Thymus (tissue), 11 donors: ENCODE measurements at regions not wholly inside any gene's neighbourhood (a gene's known extent, or its start where the extent isn't known, plus 50 kb on each side); places are given as distances from the start of the nearest gene placed in this dataset.
A peak's percentile ranks its signal among the peaks of the same experiment; 100 is the strongest.

Source experiments
- DNase-seq, 9 donors: peaks; one replicate each; pipeline ENCODE4 v3.0.0-alpha.2; 2013; ENCODE audit warnings: low spot score in 9 of 9, low read depth in 6 of 9, missing footprints in 1 of 9
- H3K27ac ChIP-seq, 2 donors: one replicate each; pipeline ENCODE4 v1.5.1; 2013; ENCODE audit warnings: control low read depth in 1 of 2, low read depth in 1 of 2, low read length in 1 of 2, mild to moderate bottlenecking in 1 of 2, moderate library complexity in 1 of 2
- H3K27me3 ChIP-seq, 2 donors: one replicate each; pipeline ENCODE4 v1.5.1; 2013; ENCODE audit warnings: low read length in 1 of 2; ENCODE audit not compliant: control insufficient read depth in 2 of 2, insufficient read depth in 1 of 2
- H3K36me3 ChIP-seq, 2 donors: one replicate each; pipeline ENCODE4 v1.5.1; 2013; ENCODE audit warnings: low read length in 1 of 2, mild to moderate bottlenecking in 1 of 2, moderate library complexity in 1 of 2; ENCODE audit not compliant: control insufficient read depth in 2 of 2, insufficient read depth in 2 of 2
- H3K4me1 ChIP-seq, 2 donors: one replicate each; pipeline ENCODE4 v1.5.1; 2013; ENCODE audit warnings: low read length in 2 of 2; ENCODE audit not compliant: control insufficient read depth in 2 of 2, insufficient read depth in 2 of 2
- H3K4me3 ChIP-seq, 2 donors: one replicate each; pipeline ENCODE4 v1.5.1; 2013; ENCODE audit warnings: low read length in 2 of 2, control low read depth in 1 of 2, mild to moderate bottlenecking in 1 of 2
- H3K9me3 ChIP-seq, 2 donors: one replicate each; pipeline ENCODE4 v1.5.1; 2013; ENCODE audit warnings: low read length in 1 of 2, mild to moderate bottlenecking in 1 of 2; ENCODE audit not compliant: control insufficient read depth in 2 of 2, insufficient read depth in 1 of 2
- WGBS: extraction: QIAGEN DNeasy Blood & Tissue Kit; methylation state at CpG from one replicate; pipeline ENCODE4 v1.1.7; 2013; 5-methylcytosine and 5-hydroxymethylcytosine counted together
- donor health status: healthy.

DNA sequence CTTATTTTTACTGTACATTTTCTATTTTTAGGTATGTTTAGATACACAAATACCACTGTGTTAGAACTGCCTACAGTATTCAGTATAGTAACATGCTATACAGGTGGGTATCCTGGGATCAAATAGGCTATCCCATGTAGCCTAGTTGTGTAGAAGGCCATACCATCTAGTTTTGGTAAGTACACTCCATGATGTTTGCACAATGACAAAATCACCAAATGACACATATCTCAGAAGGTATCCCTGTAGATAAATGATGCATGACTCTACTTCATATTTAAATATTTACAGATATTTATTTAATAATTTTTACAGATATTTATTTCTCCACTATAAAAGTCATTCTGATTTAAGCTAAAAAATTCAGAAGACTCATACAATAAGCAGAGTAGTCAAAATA, 233.8 kb upstream of the OSR1 start:
- Histone ChIP-seq H3K27ac (no peak overlapping the region), H3K27me3 (no peaks in the 10 kb centered on the region), H3K9me3 (no peaks in the 10 kb centered on the region), H3K36me3 (no peaks in the 10 kb centered on the region), H3K4me3 (no peak overlapping the region), H3K4me1 (no peaks in the 10 kb centered on the region)
- no peak for DNase-seq

DNA sequence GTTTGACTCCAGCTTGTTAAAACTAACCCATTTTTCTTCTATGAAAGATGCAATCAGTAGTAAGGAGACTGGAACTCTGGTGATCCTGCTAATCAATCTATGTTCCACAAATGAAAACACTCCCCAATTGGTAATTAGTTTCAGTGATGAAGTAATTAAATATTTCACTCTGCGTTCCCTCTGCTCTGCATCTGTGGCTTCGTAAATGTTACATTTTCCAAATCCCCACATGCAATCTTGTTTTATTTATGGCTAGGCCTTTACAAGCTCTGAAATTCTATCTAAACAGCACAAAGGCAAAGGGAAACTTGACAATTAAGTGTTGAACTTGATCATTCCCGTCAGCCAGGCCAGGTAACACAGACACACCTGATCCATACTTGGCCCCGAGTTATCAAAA, 231.4 kb upstream of the OSR1 start:
- Histone ChIP-seq H3K4me3 (no peak overlapping the region), H3K9me3 (no peaks in the 10 kb centered on the region), H3K27ac (no peak overlapping the region), H3K36me3 (no peaks in the 10 kb centered on the region), H3K4me1 (no peaks in the 10 kb centered on the region), H3K27me3 (no peaks in the 10 kb centered on the region)
- 88% methylated on average over 4 of the region's 4 CpGs for WGBS
- DNase-seq: no peak

DNA sequence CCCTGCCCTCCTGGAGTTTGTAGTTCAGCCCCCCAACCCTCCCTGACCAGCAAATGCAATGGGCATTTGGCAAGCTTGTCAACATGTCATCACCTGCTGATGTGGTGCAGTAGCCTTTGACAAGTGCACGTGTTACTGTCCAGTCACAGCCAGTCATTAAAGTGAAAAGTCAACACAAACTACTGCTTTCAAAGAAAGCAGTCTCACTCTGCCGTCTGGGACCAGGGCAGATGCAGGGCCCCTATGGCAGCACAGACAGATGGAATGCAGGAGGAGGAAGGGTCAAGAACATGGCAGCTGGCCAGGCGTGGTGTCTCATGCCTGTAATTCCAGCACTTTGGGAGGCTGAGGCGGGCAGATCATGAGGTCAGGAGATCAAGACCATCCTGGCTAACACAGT, 222.4 kb upstream of the OSR1 start:
- Histone ChIP-seq H3K4me3 (no peak overlapping the region), H3K9me3 (no peaks in the 10 kb centered on the region), H3K27me3 (no peaks in the 10 kb centered on the region), H3K27ac (no peak overlapping the region), H3K4me1 (no peaks in the 10 kb centered on the region), H3K36me3 (no peaks in the 10 kb centered on the region)
- DNase-seq: no peak
- 93% methylated on average over 4 of the region's 4 CpGs for WGBS

DNA sequence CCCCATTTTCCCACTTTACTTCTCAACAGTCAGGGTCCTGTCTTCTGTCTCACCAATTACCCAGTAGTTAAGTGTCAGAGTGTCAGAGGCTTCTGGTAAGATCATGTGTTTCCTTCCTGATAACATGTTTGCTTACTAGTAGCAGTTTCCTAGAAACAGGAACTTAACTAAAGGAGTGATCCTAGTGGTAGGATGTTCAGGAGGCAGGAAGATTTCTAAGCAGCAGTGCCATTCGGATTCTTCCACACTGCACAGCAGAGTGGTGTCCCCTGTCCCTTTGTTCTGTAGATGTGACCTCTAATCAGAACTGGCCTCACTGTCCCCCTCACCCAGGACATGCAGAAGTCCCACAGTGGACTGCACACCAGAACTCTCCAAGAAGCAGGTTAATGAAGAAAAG, 221.8 kb upstream of the OSR1 start:
- WGBS: 17% methylated on average over 1 of the region's 1 CpG
- Histone ChIP-seq H3K4me1 (no peaks in the 10 kb centered on the region), H3K9me3 (no peaks in the 10 kb centered on the region), H3K36me3 (no peaks in the 10 kb centered on the region), H3K27me3 (no peaks in the 10 kb centered on the region), H3K27ac (no peak overlapping the region), H3K4me3 (no peak overlapping the region)
- DNase-seq: no peak

DNA sequence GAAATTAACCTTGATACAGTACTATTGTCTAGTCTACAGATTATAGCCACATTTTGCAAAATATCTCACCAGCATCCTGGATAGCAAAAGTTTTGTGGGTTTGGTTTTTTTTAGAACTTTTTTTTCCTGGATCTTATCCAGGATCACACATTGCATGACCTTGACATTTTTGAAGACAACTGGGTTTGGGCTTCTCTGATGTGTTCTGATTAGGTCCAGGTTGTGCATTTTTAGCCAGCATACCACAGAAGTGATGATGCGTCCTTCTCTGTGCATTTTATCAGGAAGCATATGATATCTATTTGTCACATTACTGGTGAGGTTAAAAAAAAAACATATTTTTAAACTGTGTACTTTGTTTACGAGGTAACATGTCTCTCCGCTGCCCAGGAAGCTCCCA, 221.0 kb upstream of the OSR1 start:
- Histone ChIP-seq H3K9me3 (no peaks in the 10 kb centered on the region), H3K4me3 (no peak overlapping the region), H3K36me3 (no peaks in the 10 kb centered on the region), H3K27ac (no peak overlapping the region), H3K4me1 (no peaks in the 10 kb centered on the region), H3K27me3 (no peaks in the 10 kb centered on the region)
- no peak for DNase-seq
- WGBS: 77% methylated on average over 3 of the region's 3 CpGs

DNA sequence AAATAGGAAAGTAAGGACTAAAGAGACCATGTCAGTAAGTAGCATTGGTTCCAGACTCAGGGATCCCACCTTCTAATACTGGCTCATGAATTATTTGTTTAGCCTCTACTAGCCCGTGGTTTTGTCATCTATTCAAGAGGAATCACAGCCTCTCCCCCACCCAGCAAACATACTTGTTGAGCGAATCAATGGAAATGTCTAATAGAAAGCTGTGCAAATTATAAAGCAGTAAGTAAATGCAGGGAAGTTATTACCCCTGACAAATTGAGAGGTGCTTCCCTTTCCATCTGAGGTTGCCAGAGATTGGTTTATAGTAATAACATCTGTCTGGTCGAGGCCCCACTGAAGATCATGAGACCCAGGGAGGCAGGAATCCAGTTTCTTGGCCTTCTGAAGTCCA, 219.3 kb upstream of the OSR1 start:
- H3K9me3 ChIP-seq: no peaks in the 10 kb centered on the region
- no peaks in the 10 kb centered on the region for H3K27me3 ChIP-seq
- 66% methylated on average over 3 of the region's 3 CpGs for WGBS
- H3K4me1 ChIP-seq: no peaks in the 10 kb centered on the region
- no peaks in the 10 kb centered on the region for H3K36me3 ChIP-seq
- DNase-seq: no peak
- no peak overlapping the region for H3K27ac ChIP-seq
- H3K4me3 ChIP-seq: no peak overlapping the region

DNA sequence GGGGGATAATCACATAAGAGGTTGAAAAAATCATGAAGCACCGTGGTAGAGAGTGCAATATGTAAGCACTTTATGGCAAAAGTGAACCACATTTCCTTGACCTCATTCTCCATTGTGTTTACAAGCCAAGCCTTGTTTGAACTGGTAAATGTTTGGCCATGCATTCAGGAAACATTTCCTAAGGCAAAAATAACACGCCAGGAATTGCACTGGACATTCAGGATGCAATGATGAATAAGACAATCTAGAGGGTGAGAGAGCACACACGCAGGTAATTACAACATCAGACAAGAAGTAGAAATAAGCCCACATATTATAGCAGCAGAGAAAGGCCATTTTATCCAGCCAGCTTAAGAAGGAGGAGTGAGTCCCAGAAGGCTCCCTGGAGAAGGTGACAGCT, 218.0 kb upstream of the OSR1 start:
- Histone ChIP-seq H3K9me3 (no peaks in the 10 kb centered on the region), H3K4me1 (no peaks in the 10 kb centered on the region), H3K4me3 (no peak overlapping the region), H3K36me3 (no peaks in the 10 kb centered on the region), H3K27me3 (no peaks in the 10 kb centered on the region), H3K27ac (no peak overlapping the region)
- 80% methylated on average over 3 of the region's 3 CpGs for WGBS
- no peak for DNase-seq

DNA sequence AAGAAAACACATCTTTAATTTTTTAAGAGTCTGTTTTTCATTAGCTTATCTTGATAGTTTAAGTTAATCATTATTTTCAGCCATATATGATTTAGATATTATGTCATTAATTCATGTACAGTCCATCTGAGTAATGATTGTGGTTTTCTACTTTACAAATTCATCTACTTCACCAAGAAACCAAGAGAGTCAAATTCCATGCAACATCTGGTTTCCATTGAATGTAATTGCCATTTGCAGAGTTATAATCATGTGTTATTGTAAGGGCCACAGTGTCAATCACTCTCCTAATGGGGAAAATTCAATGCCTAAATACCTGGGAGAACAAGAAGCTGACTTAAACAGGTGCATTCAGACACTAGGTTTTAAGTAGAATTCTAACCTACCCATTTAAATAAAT, 217.2 kb upstream of the OSR1 start:
- no peak overlapping the region for H3K27ac ChIP-seq

DNA sequence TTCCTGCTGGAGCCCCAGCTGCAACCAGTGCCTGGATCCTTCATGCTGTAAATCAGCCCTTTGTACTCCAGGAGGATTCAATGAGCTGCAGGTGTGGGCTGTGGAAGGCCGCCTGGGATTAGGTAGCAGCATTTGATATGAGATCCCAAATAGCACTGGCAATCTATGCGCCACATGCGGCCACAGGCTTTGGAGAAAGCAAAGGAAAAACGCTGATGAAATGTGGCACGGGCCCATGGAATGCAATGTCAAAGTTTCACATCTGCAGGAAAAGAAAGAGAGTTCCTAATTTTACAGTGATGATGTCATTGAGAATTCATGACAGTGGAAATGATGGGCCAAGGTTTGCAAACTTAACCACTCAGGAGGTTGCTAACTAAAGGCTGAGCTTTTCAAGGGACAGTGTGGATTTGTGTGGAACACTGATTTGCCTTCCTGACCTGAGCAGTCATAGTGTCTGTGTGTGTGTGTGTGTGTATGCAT, 216.4 kb upstream of the OSR1 start:
- H3K4me3 ChIP-seq: no peak overlapping the region
- 48% methylated on average over 5 of the region's 5 CpGs for WGBS
- H3K36me3 ChIP-seq: no peaks in the 10 kb centered on the region
- no peaks in the 10 kb centered on the region for H3K4me1 ChIP-seq
- H3K9me3 ChIP-seq: no peaks in the 10 kb centered on the region
- H3K27me3 ChIP-seq: no peaks in the 10 kb centered on the region
- peak in 1 of 9 donors; percentile 5 for DNase-seq
- no peak overlapping the region for H3K27ac ChIP-seq

More for the DNA sequence above, 217.2 kb upstream of the OSR1 start:
- Histone ChIP-seq H3K4me3 (no peak overlapping the region), H3K4me1 (no peaks in the 10 kb centered on the region), H3K27me3 (no peaks in the 10 kb centered on the region), H3K36me3 (no peaks in the 10 kb centered on the region), H3K9me3 (no peaks in the 10 kb centered on the region)
- no peak for DNase-seq

DNA sequence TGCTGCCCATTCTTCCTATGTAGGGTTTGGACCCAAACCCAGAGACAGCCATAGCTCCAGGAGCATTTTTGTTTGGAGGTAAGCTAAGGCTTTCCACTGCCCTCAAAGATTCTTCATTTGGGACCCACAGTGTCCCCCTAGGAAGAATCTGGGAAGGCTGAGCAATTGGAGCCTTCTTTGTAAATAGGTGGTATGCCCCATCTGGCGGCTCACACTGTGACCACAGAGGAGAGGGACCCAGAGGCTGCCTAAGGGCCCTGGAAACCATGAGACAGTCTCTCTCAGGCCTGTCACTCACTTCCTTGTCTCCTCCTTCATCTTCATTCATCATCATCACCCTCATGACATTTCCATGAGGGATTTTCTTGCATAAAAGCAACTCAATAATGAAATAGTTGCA, 215.4 kb upstream of the OSR1 start:
- Histone ChIP-seq H3K27ac (no peak overlapping the region), H3K36me3 (no peaks in the 10 kb centered on the region), H3K27me3 (no peaks in the 10 kb centered on the region), H3K4me3 (no peak overlapping the region), H3K4me1 (no peaks in the 10 kb centered on the region), H3K9me3 (no peaks in the 10 kb centered on the region)
- WGBS: 83% methylated on average over 1 of the region's 1 CpG
- DNase-seq: no peak
